HFF-Myc (cell line): ENCODE measurements at regions not wholly inside any gene's neighbourhood (a gene's known extent, or its start where the extent isn't known, plus 50 kb on each side); places are given as distances from the start of the nearest gene placed in this dataset.
"Not testable (repeated sequence)": the region's sequence is repeated elsewhere in the genome, so short reads cannot be mapped to it uniquely, and the experiment has no call there.

Source experiments
- DNase-seq: peaks from one replicate; pipeline ENCODE4 v3.0.0-alpha.2; 2011; ENCODE audit warnings: low read depth; ENCODE audit errors: extremely low read depth
- H3K4me3 ChIP-seq: replicated peaks from 2 replicates; pipeline ENCODE4 v1.5.1; 2011; ENCODE audit warnings: low read depth, mild to moderate bottlenecking, control low read depth, low read length
- CTCF ChIP-seq: IDR thresholded peaks from 2 replicates; pipeline ENCODE4 v1.5.1; 2012; ENCODE audit warnings: mild to moderate bottlenecking, low read depth, low read length, control low read depth; ENCODE audit errors: missing control alignments

- no peak for TF ChIP-seq CTCF
- H3K4me3 ChIP-seq: no peak overlapping the region
These were observed 329.3 kb upstream of the BRINP1 start for GRCh38 chr9:119698535-119698934.

GRCh38 chr9:119697996-119698395 lies 328.8 kb upstream of the BRINP1 start:
- DNase-seq: no peak

More at GRCh38 chr9:119698535-119698934, 329.3 kb upstream of the BRINP1 start:
- DNase-seq: no peak

GRCh38 chr9:119689879-119690278 lies 320.6 kb upstream of the BRINP1 start:
- TF ChIP-seq CTCF: no peak
- DNase-seq: no peak

More at GRCh38 chr9:119697996-119698395, 328.8 kb upstream of the BRINP1 start:
- no peak for TF ChIP-seq CTCF
- no peak overlapping the region for H3K4me3 ChIP-seq

GRCh38 chr9:119688547-119688946 lies 319.3 kb upstream of the BRINP1 start:
- DNase-seq: no peak
- TF ChIP-seq CTCF: no peak
- H3K4me3 ChIP-seq: no peak overlapping the region

More at GRCh38 chr9:119689879-119690278, 320.6 kb upstream of the BRINP1 start:
- H3K4me3 ChIP-seq: no peak overlapping the region

- no peak for DNase-seq
- no peak overlapping the region for H3K4me3 ChIP-seq
- no peak for TF ChIP-seq CTCF
These were observed 308.7 kb upstream of the BRINP1 start for GRCh38 chr9:119677811-119678505.

GRCh38 chr9:119675951-119676350 lies 306.7 kb upstream of the BRINP1 start:
- no peak overlapping the region for H3K4me3 ChIP-seq
- TF ChIP-seq CTCF: no peak
- no peak for DNase-seq

GRCh38 chr9:119672763-119673162 lies 303.5 kb upstream of the BRINP1 start:
- DNase-seq: not testable (repeated sequence)

More at GRCh38 chr9:119672763-119673162, 303.5 kb upstream of the BRINP1 start:
- not testable (repeated sequence) for H3K4me3 ChIP-seq
